ENCODE measurements at regions not wholly inside any gene's neighbourhood (a gene's known extent, or its start where the extent isn't known, plus 50 kb on each side); places are given as distances from the start of the nearest gene placed in this dataset.

- no peak overlapping the region for H2AFZ ChIP-seq
- H4K20me1 ChIP-seq (replicated peaks; ENCODE audit: insufficient read depth), result no peaks in the 10 kb centered on the region
- no peaks in the 10 kb centered on the region for H3K36me3 ChIP-seq (ENCODE audit: insufficient read depth)
- ATAC-seq (peak; percentile 53), DNase-seq (ENCODE audit: low spot score) (no peak)
- Mint-ChIP-seq H3K9me3 (no peaks in the 10 kb centered on the region), H3K36me3 (ENCODE audit: low read depth) (no peaks in the 10 kb centered on the region), H3K27me3 (ENCODE audit: insufficient read depth, low read depth, poor library complexity) (no peaks in the 10 kb centered on the region), H3K4me1 (peaks cover 16% of the 10 kb centered on the region), H3K4me3 (no peak overlapping the region), H3K27ac (no peak overlapping the region)
- H3K4me3 ChIP-seq, result no peak overlapping the region
- no peak overlapping the region for H3K27ac ChIP-seq (ENCODE audit: low read depth)
- no peak overlapping the region for H3K4me2 ChIP-seq
- peaks cover 17% of the 10 kb centered on the region for H3K4me1 ChIP-seq (ENCODE audit: insufficient read depth)
- H3K27me3 ChIP-seq (ENCODE audit: insufficient read depth), result no peaks in the 10 kb centered on the region
- TF ChIP-seq ZNF462 (CRISPR knock-in tag; IDR thresholded peaks at IDR 0.05) (no peak), STAT1 (IDR thresholded peaks at IDR 0.05; ENCODE audit: unreplicated experiment) (no peak), EZH2phosphoT487 (IDR thresholded peaks at IDR 0.05; ENCODE audit: unreplicated experiment) (no peak), ZNF114 (CRISPR knock-in tag; IDR thresholded peaks at IDR 0.05) (no peak), NANOG (IDR thresholded peaks at IDR 0.05; ENCODE audit: borderline replicate concordance) (no peak), REST (IDR thresholded peaks at IDR 0.05; ENCODE audit: unreplicated experiment) (no peak), ZNF331 (CRISPR knock-in tag; IDR thresholded peaks at IDR 0.05; ENCODE audit: low read depth) (no peak), JUNB (IDR thresholded peaks at IDR 0.05; ENCODE audit: unreplicated experiment) (no peak), POLR2AphosphoS5 (IDR thresholded peaks at IDR 0.05; ENCODE audit: low read depth) (no peak), CREB1 (CRISPR knock-in tag; IDR thresholded peaks at IDR 0.05; ENCODE audit: low read depth) (no peak), ETS1 (IDR thresholded peaks at IDR 0.05) (no peak), EZH2 (IDR thresholded peaks at IDR 0.05; ENCODE audit: low read depth, unreplicated experiment) (no peak)
- no peaks in the 10 kb centered on the region for H3K79me2 ChIP-seq (replicated peaks; ENCODE audit: insufficient read depth)
- H3F3A ChIP-seq (replicated peaks; ENCODE audit: low read depth), result no peaks in the 10 kb centered on the region
- no peaks in the 10 kb centered on the region; the same call in 1 of the 2 replicates for H3K9me2 ChIP-seq (ENCODE audit: insufficient read depth)
Observed at GRCh38 chr1:239538239-239538988, 152.0 kb downstream of the CHRM3 start.

Measured in GM23338 (cell line).